Calu3 (cell line): ENCODE measurements at regions not wholly inside any gene's neighbourhood (a gene's known extent, or its start where the extent isn't known, plus 50 kb on each side); places are given as distances from the start of the nearest gene placed in this dataset.
"Not testable (repeated sequence)": the region's sequence is repeated elsewhere in the genome, so short reads cannot be mapped to it uniquely, and the experiment has no call there.

Source experiments
- BruUV-seq: library from RNA; stranded (reverse); fragments of 400-500 nt; replicated peaks from 2 replicates; lab custom pipeline; 2021; lab: Mats Ljungman, UMichigan
- CTCF ChIA-PET: fragments of 300-600 bp; sonication (Branson Sonifier 250); formaldehyde crosslinking; loops from one replicate; lab custom pipeline; 2022; ENCODE audit warnings: antibody characterized with exemption; lab: Charles Lee
- DNase-seq: peaks from one replicate; pipeline ENCODE4 v3.0.0; 2022
- H3K27ac Mint-ChIP-seq: one replicate; pipeline ENCODE4 v1.8.0; 2022; ENCODE audit warnings: mixed read lengths; ENCODE audit not compliant: unreplicated experiment
- H3K27me3 Mint-ChIP-seq: one replicate; pipeline ENCODE4 v1.8.0; 2022; ENCODE audit warnings: mixed read lengths; ENCODE audit not compliant: unreplicated experiment
- H3K36me3 Mint-ChIP-seq: one replicate; pipeline ENCODE4 v1.8.0; 2022; ENCODE audit warnings: mild to moderate bottlenecking, moderate library complexity, mixed read lengths; ENCODE audit not compliant: insufficient read depth, unreplicated experiment
- H3K4me1 Mint-ChIP-seq: one replicate; pipeline ENCODE4 v1.8.0; 2022; ENCODE audit warnings: mild to moderate bottlenecking, low read depth, mixed read lengths; ENCODE audit not compliant: unreplicated experiment
- H3K4me3 Mint-ChIP-seq: one replicate; pipeline ENCODE4 v1.8.0; 2022; ENCODE audit warnings: mild to moderate bottlenecking, low read depth, moderate library complexity, mixed read lengths; ENCODE audit not compliant: unreplicated experiment
- H3K9me3 Mint-ChIP-seq: one replicate; pipeline ENCODE4 v1.8.0; 2022; ENCODE audit warnings: low read depth, mixed read lengths; ENCODE audit not compliant: unreplicated experiment
- intact Hi-C: fragments of 100-400 bp; cut with micrococcal nuclease; formaldehyde crosslinking; loops from one replicate; pipeline ENCODE4 v1.10.0; 2022; ENCODE audit not compliant: unreplicated experiment

DNA sequence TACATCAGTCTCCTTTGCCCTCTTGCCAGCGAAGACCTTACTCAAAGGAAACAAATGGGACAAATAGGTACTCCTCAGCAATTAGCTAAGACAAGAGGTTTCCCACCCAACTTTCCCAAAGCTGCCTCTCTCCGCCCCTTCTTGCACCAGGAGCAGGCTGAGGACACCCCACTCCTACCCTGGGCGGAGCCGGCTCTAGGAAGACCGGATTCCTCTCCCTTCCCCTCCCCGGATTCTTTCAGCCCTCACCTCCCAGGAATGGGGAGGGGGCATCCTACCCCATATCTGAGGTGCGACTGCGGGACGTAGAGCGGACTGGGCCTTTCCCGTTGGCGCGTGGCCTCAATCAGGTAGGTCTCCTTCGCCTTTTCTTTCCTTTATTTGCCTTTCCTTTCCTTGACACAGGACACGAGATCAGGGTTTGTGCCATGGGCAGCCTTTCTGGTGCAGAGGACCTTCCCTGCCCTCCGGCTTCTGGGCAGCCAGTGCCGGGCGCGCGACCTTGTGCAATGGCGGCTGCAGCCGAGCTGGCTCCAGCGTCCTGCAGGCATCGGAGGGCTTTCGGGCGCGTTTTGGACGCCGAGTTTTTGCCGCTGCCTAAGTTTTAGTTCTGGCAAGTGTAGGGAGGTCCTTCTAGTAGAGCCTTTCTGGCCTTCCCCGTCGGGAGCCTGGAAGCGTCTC is 279.9 kb downstream of the PLS3 start:
- intact Hi-C loops, DNase-seq, H3K4me1 Mint-ChIP-seq, H3K4me3 Mint-ChIP-seq, H3K9me3 Mint-ChIP-seq, H3K36me3 Mint-ChIP-seq, BruUV-seq, H3K27ac Mint-ChIP-seq, H3K27me3 Mint-ChIP-seq, CTCF ChIA-PET: not testable (repeated sequence)

DNA sequence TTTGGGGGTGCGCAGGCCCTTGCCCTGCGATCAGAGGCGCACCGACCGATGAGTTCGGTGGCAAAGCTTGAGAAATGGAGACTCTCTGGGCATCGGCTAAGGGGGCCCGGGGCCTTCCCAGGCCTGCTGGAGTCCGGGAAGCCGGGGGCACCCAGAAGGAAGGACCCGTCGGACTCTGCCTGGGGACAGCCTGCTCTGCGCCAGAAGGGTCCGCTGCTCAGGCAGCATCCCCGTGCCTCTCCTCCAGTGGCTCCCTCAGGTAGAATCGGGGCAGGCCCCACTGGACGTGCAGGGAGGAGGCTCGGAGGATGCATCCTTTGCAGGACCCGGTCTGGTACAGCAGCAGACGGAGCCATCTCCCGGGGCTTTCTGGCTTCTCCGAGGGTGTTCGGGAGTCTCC is 290.0 kb downstream of the PLS3 start:
- H3K9me3 Mint-ChIP-seq, H3K4me1 Mint-ChIP-seq, intact Hi-C loops, H3K27me3 Mint-ChIP-seq, H3K4me3 Mint-ChIP-seq, BruUV-seq, H3K27ac Mint-ChIP-seq, CTCF ChIA-PET, DNase-seq, H3K36me3 Mint-ChIP-seq: not testable (repeated sequence)

DNA sequence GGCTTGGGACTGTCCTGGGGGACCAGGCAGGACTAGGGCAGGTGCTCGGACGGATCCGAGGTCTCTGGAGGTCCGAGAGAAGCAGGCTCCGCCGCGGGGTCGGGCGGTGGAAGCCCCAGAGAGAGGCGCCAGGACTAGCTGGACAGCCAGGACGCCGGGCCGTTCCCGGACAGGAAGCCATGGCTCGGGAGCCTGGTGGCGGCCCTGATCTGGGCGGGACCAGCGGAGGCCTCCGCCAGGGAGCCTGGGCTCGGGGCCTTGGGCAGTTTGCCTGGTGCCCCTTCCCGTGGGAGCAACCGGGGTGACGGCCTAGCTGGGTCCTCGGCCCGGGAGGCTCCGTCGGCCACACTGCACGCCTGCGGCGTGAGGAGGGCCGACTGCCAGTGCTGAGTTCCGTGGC is 292.3 kb downstream of the PLS3 start:
- CTCF ChIA-PET, H3K9me3 Mint-ChIP-seq, DNase-seq, BruUV-seq, H3K36me3 Mint-ChIP-seq, H3K27ac Mint-ChIP-seq, H3K4me3 Mint-ChIP-seq, H3K4me1 Mint-ChIP-seq, intact Hi-C loops, H3K27me3 Mint-ChIP-seq: not testable (repeated sequence)

DNA sequence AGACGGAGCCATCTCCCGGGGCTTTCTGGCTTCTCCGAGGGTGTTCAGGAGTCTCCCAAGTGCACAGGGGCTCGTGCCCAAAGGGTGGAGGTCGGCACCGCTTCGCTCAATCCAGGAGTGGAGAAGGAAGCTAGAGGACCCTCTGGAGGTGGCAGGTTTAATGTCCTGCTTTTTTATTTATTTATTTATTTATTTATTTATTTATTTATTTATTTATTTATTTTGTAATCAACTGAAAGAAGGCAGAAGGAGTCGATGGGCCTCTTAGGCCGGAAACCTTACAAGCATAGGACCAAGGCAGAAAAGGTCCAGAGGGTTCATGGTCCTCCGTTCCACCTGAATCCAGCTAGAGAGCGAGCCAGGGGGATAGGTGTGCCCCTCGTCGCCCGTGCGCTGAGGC is 289.4 kb upstream of the AGTR2 start:
- intact Hi-C loops, BruUV-seq, H3K4me1 Mint-ChIP-seq, H3K36me3 Mint-ChIP-seq, H3K27me3 Mint-ChIP-seq, H3K9me3 Mint-ChIP-seq, H3K27ac Mint-ChIP-seq, H3K4me3 Mint-ChIP-seq, DNase-seq, CTCF ChIA-PET: not testable (repeated sequence)

DNA sequence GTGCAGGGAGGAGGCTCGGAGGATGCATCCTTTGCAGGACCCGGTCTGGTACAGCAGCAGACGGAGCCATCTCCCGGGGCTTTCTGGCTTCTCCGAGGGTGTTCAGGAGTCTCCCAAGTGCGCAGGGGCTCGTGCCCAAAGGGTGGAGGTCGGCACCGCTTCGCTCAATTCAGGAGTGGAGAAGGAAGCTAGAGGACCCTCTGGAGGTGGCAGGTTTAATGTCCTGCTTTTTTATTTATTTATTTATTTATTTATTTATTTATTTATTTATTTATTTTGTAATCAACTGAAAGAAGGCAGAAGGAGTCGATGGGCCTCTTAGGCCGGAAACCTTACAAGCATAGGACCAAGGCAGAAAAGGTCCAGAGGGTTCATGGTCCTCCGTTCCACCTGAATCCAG is 286.4 kb upstream of the AGTR2 start:
- BruUV-seq, result not testable (repeated sequence)

DNA sequence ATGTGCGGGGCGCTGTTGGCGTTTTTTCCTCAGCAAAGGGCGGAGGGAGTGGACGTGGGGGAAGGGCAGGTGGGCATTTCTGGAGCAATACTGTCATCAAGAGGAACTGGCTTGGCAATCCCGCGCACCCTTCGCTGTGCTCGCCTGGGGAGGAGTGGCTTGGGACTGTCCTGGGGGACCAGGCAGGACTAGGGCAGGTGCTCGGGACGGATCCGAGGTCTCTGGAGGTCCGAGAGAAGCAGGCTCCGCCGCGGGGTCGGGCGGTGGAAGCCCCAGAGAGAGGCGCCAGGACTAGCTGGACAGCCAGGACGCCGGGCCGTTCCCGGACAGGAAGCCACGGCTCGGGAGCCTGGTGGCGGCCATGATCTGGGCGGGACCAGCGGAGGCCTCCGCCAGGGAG is 282.5 kb upstream of the AGTR2 start:
- BruUV-seq, H3K4me1 Mint-ChIP-seq, DNase-seq, H3K27me3 Mint-ChIP-seq, intact Hi-C loops, H3K4me3 Mint-ChIP-seq, CTCF ChIA-PET, H3K36me3 Mint-ChIP-seq, H3K27ac Mint-ChIP-seq: not testable (repeated sequence)
- peaks cover 15% of the 10 kb centered on the region for H3K9me3 Mint-ChIP-seq

More for the DNA sequence above, 286.4 kb upstream of the AGTR2 start:
- H3K27me3 Mint-ChIP-seq, intact Hi-C loops, DNase-seq, H3K36me3 Mint-ChIP-seq, H3K27ac Mint-ChIP-seq, H3K9me3 Mint-ChIP-seq, CTCF ChIA-PET, H3K4me3 Mint-ChIP-seq, H3K4me1 Mint-ChIP-seq: not testable (repeated sequence)

DNA sequence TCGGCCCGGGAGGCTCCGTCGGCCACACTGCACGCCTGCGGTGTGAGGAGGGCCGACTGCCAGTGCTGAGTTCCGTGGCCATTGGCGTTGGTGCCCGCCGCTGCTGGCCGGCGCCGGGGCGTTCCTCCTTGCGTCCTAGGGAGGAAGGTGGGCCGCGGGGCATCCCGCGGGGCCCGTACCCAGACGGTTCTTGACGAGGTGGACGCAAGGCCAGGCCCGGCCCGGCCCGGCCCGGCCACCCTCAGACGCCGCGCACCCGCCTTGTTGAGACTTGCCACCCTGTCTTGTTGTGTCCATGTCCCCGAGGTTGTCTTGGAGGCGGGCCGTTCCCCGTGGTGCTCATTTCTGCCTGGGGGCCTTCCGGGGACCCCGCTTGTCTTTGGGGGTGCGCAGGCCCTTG is 282.0 kb upstream of the AGTR2 start:
- H3K27ac Mint-ChIP-seq, CTCF ChIA-PET, BruUV-seq: not testable (repeated sequence)

More for the DNA sequence above, 282.0 kb upstream of the AGTR2 start:
- peaks cover 15% of the 10 kb centered on the region for H3K9me3 Mint-ChIP-seq
- DNase-seq, H3K27me3 Mint-ChIP-seq, H3K4me3 Mint-ChIP-seq, intact Hi-C loops, H3K36me3 Mint-ChIP-seq, H3K4me1 Mint-ChIP-seq: not testable (repeated sequence)
